Thyroid gland (tissue), 4 donors: ENCODE measurements at regions not wholly inside any gene's neighbourhood (a gene's known extent, or its start where the extent isn't known, plus 50 kb on each side); places are given as distances from the start of the nearest gene placed in this dataset.
A peak's percentile ranks its signal among the peaks of the same experiment; 100 is the strongest.
"Not testable (repeated sequence)": the region's sequence is repeated elsewhere in the genome, so short reads cannot be mapped to it uniquely, and the experiment has no call there.

ENCODE experiments used
- DNase-seq, 2 donors: peaks; one replicate each; pipeline ENCODE4 v3.0.0-alpha.2; 2019
- H3K27ac ChIP-seq, 3 donors: fragments of 200-600 bp; sonication (generic); 1 replicate in 2 of 3; 2 replicates in 1 of 3; pipeline ENCODE4 v1.5.1; 2016 to 2019; ENCODE audit warnings: mild to moderate bottlenecking in 1 of 3, moderate library complexity in 1 of 3
- H3K27me3 ChIP-seq: fragments of 200-600 bp; sonication (generic); one replicate; pipeline ENCODE4 v1.5.1; 2019
- H3K36me3 ChIP-seq, 2 donors: fragments of 200-600 bp; sonication (generic); one replicate each; pipeline ENCODE4 v1.5.1; 2016 to 2019
- H3K4me1 ChIP-seq, 2 donors: fragments of 200-600 bp; sonication (generic); one replicate each; pipeline ENCODE4 v1.5.1; 2017 to 2019
- H3K4me3 ChIP-seq, 3 donors: fragments of 200-600 bp; sonication (generic); replicated peaks in 1 of 3; 1 replicate in 2 of 3; 2 replicates in 1 of 3; pipeline ENCODE4 v1.5.1; 2016; ENCODE audit warnings: mild to moderate bottlenecking in 1 of 3
- H3K9me3 ChIP-seq: fragments of 200-600 bp; sonication (generic); one replicate; pipeline ENCODE4 v1.5.1; 2017
- POLR2A ChIP-seq, 2 donors: fragments of 450-650 bp; IDR thresholded peaks; one replicate each; pipeline ENCODE4 v1.6.1; 2017; ENCODE audit warnings: antibody characterized with exemption in 2 of 2, mild to moderate bottlenecking in 2 of 2, moderate library complexity in 1 of 2
- WGBS, 2 donors: methylation state at CpG; one replicate each; pipeline ENCODE4 v1.1.5; 2017; 5-methylcytosine and 5-hydroxymethylcytosine counted together
- intact Hi-C: fragments of 100-400 bp; cut with DNase I; formaldehyde crosslinking; loops from one replicate; pipeline ENCODE4 v1.15.1; 2023
- TF ChIP-seq, protein P1 (sequence below), 6 experiments: fragments of 200-600 bp in 3 of 6; fragments of 450-650 bp in 3 of 6; sonication (generic) in 3 of 6; IDR thresholded peaks; one replicate each; pipeline ENCODE4 v1.5.1; 2016 to 2019; ENCODE audit warnings: antibody characterized with exemption in 6 of 6, mild to moderate bottlenecking in 2 of 6, inconsistent platforms in 1 of 6, moderate library complexity in 1 of 6

DNA sequence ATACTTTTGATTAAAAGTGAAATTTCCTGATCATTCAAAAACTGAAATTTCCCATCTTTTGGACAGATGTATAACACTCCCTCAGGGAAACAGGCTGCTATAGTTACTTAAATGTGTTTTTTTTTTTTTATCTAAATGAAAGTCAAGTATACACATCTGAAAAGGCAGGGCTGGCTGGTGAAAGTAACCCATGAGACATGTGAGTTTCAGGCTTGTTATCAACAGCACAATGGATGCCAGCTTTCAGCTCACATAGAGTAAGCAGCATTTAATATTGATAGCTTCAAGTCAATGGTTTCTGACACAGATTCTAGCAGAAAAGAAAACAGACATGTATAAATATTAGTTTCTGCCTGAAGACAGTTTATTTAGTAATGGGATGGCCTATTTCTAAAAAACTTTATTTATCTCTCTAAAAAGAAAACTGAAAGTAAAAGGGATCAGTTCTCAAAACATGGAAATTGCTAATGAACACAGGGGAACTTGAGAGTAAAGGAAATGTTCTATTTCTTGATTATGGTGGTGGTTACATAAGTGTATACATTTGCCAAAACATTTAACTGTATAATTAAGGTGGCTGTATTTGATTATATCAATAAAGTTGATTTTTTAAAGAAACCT is 89.7 kb upstream of the CMC1 start:
- intact Hi-C loops, result no loop called here
- Histone ChIP-seq H3K4me1 (no peaks in the 10 kb centered on the region), H3K9me3 (no peaks in the 10 kb centered on the region), H3K36me3 (no peaks in the 10 kb centered on the region), H3K27ac (peak overlapping the region in 1 of 3 donors; percentile 15), H3K4me3 (no peak overlapping the region), H3K27me3 (no peaks in the 10 kb centered on the region)
- TF ChIP-seq, protein P1, sequence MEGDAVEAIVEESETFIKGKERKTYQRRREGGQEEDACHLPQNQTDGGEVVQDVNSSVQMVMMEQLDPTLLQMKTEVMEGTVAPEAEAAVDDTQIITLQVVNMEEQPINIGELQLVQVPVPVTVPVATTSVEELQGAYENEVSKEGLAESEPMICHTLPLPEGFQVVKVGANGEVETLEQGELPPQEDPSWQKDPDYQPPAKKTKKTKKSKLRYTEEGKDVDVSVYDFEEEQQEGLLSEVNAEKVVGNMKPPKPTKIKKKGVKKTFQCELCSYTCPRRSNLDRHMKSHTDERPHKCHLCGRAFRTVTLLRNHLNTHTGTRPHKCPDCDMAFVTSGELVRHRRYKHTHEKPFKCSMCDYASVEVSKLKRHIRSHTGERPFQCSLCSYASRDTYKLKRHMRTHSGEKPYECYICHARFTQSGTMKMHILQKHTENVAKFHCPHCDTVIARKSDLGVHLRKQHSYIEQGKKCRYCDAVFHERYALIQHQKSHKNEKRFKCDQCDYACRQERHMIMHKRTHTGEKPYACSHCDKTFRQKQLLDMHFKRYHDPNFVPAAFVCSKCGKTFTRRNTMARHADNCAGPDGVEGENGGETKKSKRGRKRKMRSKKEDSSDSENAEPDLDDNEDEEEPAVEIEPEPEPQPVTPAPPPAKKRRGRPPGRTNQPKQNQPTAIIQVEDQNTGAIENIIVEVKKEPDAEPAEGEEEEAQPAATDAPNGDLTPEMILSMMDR (IDR thresholded peaks at IDR 0.05), result no peak
- no peak for TF ChIP-seq POLR2A (IDR thresholded peaks at IDR 0.05)
- no peak for DNase-seq

DNA sequence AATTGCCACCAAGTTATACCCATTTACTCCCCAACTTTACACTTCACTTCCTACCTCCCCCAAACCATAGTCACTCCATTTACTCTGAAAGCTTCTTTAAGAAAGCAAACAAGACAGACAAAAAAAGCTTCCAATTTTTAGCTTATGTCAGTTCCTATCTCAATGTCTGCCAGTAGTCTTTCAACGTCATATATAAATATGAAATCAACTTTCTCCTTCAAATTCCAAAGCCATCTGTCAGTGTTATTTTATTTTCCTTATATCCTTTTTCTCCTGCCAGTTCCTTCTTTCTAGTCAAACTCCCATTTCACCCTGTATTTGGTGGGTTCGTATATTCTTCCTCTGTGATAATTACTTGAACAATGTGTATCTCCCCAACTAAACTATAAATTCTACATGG is 85.8 kb upstream of the CMC1 start:
- no peak overlapping the region for H3K4me3 ChIP-seq
- DNase-seq, result no peak
- no peaks in the 10 kb centered on the region for H3K9me3 ChIP-seq
- no peaks in the 10 kb centered on the region for H3K27me3 ChIP-seq
- no peak overlapping the region for H3K27ac ChIP-seq
- H3K36me3 ChIP-seq, result no peaks in the 10 kb centered on the region
- WGBS, 2 donors, result 42 to 89% methylated on average over 2 of the region's 2 CpGs
- H3K4me1 ChIP-seq, result no peaks in the 10 kb centered on the region
- TF ChIP-seq POLR2A (IDR thresholded peaks at IDR 0.05), result no peak
- TF ChIP-seq, protein P1 (IDR thresholded peaks at IDR 0.05), result no peak
- intact Hi-C loops, result no loop called here

DNA sequence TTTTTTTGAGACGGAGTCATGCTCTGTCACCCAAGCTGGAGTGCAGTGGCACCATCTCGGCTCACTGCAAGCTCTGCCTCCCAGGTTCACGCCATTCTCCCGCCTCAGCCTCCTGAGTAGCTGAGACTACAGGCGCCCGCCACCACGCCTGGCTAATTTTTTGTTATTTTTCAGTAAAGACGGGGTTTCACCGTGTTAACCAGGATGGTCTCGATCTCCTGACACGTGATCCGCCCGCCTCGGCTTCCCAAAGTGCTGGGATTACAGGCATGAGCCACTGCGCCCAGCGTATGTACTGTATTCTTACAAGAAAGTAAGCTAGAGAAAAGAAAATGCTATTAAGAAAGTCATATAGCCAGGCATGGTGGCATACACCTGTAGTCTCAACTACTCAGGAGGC is 84.8 kb upstream of the CMC1 start:
- DNase-seq, H3K27me3 ChIP-seq, H3K4me1 ChIP-seq, H3K4me3 ChIP-seq, H3K36me3 ChIP-seq, intact Hi-C loops, H3K27ac ChIP-seq, H3K9me3 ChIP-seq: not testable (repeated sequence)
- WGBS, 2 donors, result 93 to 94% methylated on average over 16 of the region's 16 CpGs

DNA sequence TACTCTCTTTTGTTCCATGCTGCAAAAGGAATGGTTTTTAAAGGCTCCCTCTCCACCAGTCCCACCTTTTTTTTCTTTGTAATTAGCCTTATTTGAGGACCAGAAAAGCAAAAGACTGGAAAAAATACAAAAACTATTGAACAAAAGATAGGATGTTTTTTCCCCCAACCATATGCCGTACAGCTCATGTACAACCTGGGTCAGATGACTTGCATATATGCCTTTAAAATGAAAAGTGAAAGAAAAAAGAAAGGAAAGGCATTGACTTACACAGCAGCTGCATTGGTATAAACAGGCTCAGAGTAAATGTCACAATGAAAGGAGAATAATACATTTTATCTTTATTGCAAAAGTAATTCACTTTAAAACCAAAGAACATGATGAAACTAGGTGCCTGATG is 69.5 kb upstream of the CMC1 start:
- Histone ChIP-seq H3K4me3 (no peak overlapping the region), H3K36me3 (no peaks in the 10 kb centered on the region), H3K9me3 (no peaks in the 10 kb centered on the region), H3K4me1 (no peaks in the 10 kb centered on the region), H3K27ac (no peak overlapping the region), H3K27me3 (no peaks in the 10 kb centered on the region)
- no peak for DNase-seq
- intact Hi-C loops, result no loop called here
- TF ChIP-seq, protein P1 (IDR thresholded peaks at IDR 0.05), result no peak
- TF ChIP-seq POLR2A (IDR thresholded peaks at IDR 0.05), result no peak
- 79 to 85% methylated on average over 1 of the region's 1 CpG for WGBS, 2 donors

DNA sequence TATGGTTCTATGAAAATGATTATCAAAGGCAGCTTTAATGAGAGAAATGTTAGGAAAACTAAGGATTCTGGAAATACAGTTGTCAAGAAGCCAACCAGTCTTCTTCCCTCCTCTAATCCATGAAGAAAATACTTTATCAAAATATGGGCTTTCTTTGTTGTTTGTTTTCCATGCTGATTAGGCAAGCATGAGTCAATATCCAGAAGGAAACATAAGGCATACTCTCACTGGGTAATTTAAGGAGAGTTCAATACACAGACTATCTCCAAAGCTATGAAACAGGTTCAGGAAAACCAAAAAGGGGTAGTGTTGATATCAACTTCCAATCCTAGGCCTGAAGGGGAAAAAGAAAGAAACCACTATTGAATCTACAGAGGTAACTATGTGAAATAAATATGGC is 68.7 kb upstream of the CMC1 start:
- Histone ChIP-seq H3K9me3 (no peaks in the 10 kb centered on the region), H3K36me3 (no peaks in the 10 kb centered on the region), H3K4me3 (no peak overlapping the region), H3K27ac (no peak overlapping the region), H3K27me3 (no peaks in the 10 kb centered on the region), H3K4me1 (no peaks in the 10 kb centered on the region)
- intact Hi-C loops, result no loop called here
- no peak for DNase-seq
- TF ChIP-seq, protein P1 (IDR thresholded peaks at IDR 0.05), result no peak
- TF ChIP-seq POLR2A (IDR thresholded peaks at IDR 0.05), result no peak

DNA sequence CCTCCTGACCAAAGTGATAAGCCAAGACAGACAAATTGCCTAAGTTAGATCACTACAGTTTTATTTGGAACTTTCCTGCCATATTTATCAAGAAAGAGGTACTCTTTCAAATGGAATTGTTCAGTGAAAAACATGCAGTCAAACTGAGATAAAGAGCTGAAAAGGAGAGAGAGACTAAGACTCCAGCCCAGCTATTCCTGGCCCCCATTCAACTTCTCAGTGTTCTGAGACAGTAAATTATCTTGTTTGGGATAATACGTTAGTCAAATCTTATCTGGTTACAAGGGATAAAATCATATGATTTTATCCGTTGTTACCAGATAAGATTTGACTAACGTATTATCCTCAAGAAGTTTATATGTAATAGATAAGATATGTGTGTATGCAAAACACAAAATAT is 67.6 kb upstream of the CMC1 start:
- H3K36me3 ChIP-seq, result no peaks in the 10 kb centered on the region
- H3K4me1 ChIP-seq, result no peaks in the 10 kb centered on the region
- H3K9me3 ChIP-seq, result no peaks in the 10 kb centered on the region
- no peaks in the 10 kb centered on the region for H3K27me3 ChIP-seq
- TF ChIP-seq, protein P1 (IDR thresholded peaks at IDR 0.05), result no peak
- no peak for TF ChIP-seq POLR2A (IDR thresholded peaks at IDR 0.05)
- no peak overlapping the region for H3K27ac ChIP-seq
- no peak overlapping the region for H3K4me3 ChIP-seq
- 53 to 80% methylated on average over 3 of the region's 3 CpGs for WGBS, 2 donors
- DNase-seq, result no peak
- intact Hi-C loops, result no loop called here
